Uterus (tissue), 2 donors: ENCODE measurements at regions not wholly inside any gene's neighbourhood (a gene's known extent, or its start where the extent isn't known, plus 50 kb on each side); places are given as distances from the start of the nearest gene placed in this dataset.

Experiments
- POLR2A ChIP-seq, 2 donors: fragments of 450-650 bp; IDR thresholded peaks; one replicate each; pipeline ENCODE4 v1.6.1; 2016; ENCODE audit warnings: antibody characterized with exemption in 2 of 2, mild to moderate bottlenecking in 1 of 2, moderate library complexity in 1 of 2
- TF ChIP-seq, protein P1 (sequence below), 4 experiments: fragments of 200-600 bp in 2 of 4; fragments of 450-650 bp in 2 of 4; sonication (generic) in 2 of 4; IDR thresholded peaks; one replicate each; pipeline ENCODE4 v1.5.1; 2016 to 2019; ENCODE audit warnings: antibody characterized with exemption in 4 of 4, mild to moderate bottlenecking in 2 of 4, moderate library complexity in 1 of 4

DNA sequence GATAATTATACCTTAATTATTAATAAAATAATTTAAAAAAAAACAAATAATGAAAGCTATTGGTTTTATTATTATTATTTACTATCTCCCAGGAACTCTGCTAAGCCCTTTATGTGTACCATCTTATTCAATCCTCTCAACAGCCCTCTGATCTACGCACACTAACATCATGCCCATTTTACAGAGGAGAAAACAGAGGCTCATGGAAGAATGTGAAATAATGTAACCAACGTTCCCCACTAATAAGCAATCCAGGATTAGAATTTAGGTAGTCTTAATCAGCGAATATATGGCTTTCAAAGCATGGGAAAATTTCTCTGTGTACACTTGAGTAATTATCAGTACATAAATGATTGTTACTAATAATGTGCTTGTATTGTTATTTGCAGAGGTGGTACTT is 89.0 kb downstream of the MAFB start:
- TF ChIP-seq, protein P1, sequence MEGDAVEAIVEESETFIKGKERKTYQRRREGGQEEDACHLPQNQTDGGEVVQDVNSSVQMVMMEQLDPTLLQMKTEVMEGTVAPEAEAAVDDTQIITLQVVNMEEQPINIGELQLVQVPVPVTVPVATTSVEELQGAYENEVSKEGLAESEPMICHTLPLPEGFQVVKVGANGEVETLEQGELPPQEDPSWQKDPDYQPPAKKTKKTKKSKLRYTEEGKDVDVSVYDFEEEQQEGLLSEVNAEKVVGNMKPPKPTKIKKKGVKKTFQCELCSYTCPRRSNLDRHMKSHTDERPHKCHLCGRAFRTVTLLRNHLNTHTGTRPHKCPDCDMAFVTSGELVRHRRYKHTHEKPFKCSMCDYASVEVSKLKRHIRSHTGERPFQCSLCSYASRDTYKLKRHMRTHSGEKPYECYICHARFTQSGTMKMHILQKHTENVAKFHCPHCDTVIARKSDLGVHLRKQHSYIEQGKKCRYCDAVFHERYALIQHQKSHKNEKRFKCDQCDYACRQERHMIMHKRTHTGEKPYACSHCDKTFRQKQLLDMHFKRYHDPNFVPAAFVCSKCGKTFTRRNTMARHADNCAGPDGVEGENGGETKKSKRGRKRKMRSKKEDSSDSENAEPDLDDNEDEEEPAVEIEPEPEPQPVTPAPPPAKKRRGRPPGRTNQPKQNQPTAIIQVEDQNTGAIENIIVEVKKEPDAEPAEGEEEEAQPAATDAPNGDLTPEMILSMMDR (IDR thresholded peaks at IDR 0.05): no peak
- no peak for TF ChIP-seq POLR2A (IDR thresholded peaks at IDR 0.05)
